D721Med (cell line): ENCODE measurements at regions not wholly inside any gene's neighbourhood (a gene's known extent, or its start where the extent isn't known, plus 50 kb on each side); places are given as distances from the start of the nearest gene placed in this dataset.

Source experiments
- DNase-seq: peaks from one replicate; pipeline ENCODE4 v3.0.0; 2011; ENCODE audit warnings: low spot score; ENCODE audit not compliant: insufficient read length
- FAIRE-seq: peaks from 2 replicates; lab custom pipeline; 2011; peaks lifted over from hg19 to GRCh38; lab: Jason Lieb, UNC
- CTCF ChIP-seq: IDR thresholded peaks from 2 replicates; pipeline ENCODE4 v1.5.1; 2012; ENCODE audit warnings: mild to moderate bottlenecking, control low read depth; ENCODE audit not compliant: insufficient read depth; ENCODE audit errors: missing control alignments

- TF ChIP-seq CTCF, result no peak
- DNase-seq (no peak), FAIRE-seq (no peak)
Observed at GRCh38 chr6:113691260-113691656, 165.9 kb upstream of the MARCKS start.

- DNase-seq, result no peak
- no peak for TF ChIP-seq CTCF
- no peak for FAIRE-seq
Observed at GRCh38 chr6:113693851-113694250, 163.3 kb upstream of the MARCKS start.

GRCh38 chr6:113694278-113695077 lies 162.7 kb upstream of the MARCKS start:
- DNase-seq (no peak), FAIRE-seq (no peak)
- TF ChIP-seq CTCF, result no peak

GRCh38 chr6:113695516-113695915 lies 161.6 kb upstream of the MARCKS start:
- DNase-seq, result no peak
- FAIRE-seq, result no peak
- no peak for TF ChIP-seq CTCF

GRCh38 chr6:113696960-113697359 lies 160.2 kb upstream of the MARCKS start:
- no peak for DNase-seq
- FAIRE-seq, result no peak
- no peak for TF ChIP-seq CTCF

GRCh38 chr6:113697632-113698410 lies 159.3 kb upstream of the MARCKS start:
- no peak for DNase-seq
- no peak for FAIRE-seq
- TF ChIP-seq CTCF, result no peak
